Neural cell (in vitro differentiated cells): ENCODE measurements at regions not wholly inside any gene's neighbourhood (a gene's known extent, or its start where the extent isn't known, plus 50 kb on each side); places are given as distances from the start of the nearest gene placed in this dataset.

Source experiments
- H2AFZ ChIP-seq: fragments of 200-600, 300-800 bp; sonication (generic), shearing (Covaris generic); 2 replicates; pipeline ENCODE4 v1.6.0; 2014; ENCODE audit warnings: low read depth, mild to moderate bottlenecking, antibody characterized with exemption, low read length, moderate library complexity
- H3F3A ChIP-seq: fragments of 200-600 bp; shearing (Covaris generic); 2 replicates; pipeline ENCODE4 v1.6.1; 2016; ENCODE audit warnings: mild to moderate bottlenecking, moderate library complexity, mixed read lengths, antibody characterized with exemption, low read length; ENCODE audit not compliant: insufficient read depth, poor library complexity, severe bottlenecking
- H3K27ac ChIP-seq: fragments of 200-600, 300-800 bp; sonication (generic), shearing (Covaris generic); 2 replicates; pipeline ENCODE4 v1.5.1; 2014; ENCODE audit warnings: mild to moderate bottlenecking, low read length, moderate library complexity
- H3K27me3 ChIP-seq: fragments of 300-800, 200-600 bp; sonication (generic), shearing (Covaris generic); 2 replicates; pipeline ENCODE4 v1.6.0; 2014; ENCODE audit warnings: mild to moderate bottlenecking, low read depth, low read length, moderate library complexity; ENCODE audit not compliant: insufficient read depth
- H3K36me3 ChIP-seq: fragments of 300-800, 200-600 bp; sonication (generic), shearing (Covaris generic); 2 replicates; pipeline ENCODE4 v1.5.1; 2014; ENCODE audit warnings: mild to moderate bottlenecking, antibody characterized with exemption, low read length, moderate library complexity; ENCODE audit not compliant: insufficient read depth
- H3K4me2 ChIP-seq: fragments of 300-800, 200-600 bp; sonication (generic), shearing (Covaris generic); 2 replicates; pipeline ENCODE4 v1.6.0; 2014; ENCODE audit warnings: mild to moderate bottlenecking, low read length
- H3K4me3 ChIP-seq: fragments of 300-800, 200-600 bp; sonication (generic), shearing (Covaris generic); 2 replicates; pipeline ENCODE4 v1.5.1; 2014; ENCODE audit warnings: mild to moderate bottlenecking, low read length, moderate library complexity
- H3K79me2 ChIP-seq: fragments of 200-600 bp; shearing (Covaris generic); replicated peaks from 2 replicates; pipeline ENCODE4 v1.6.0; 2014; ENCODE audit warnings: mild to moderate bottlenecking, low read length, moderate library complexity; ENCODE audit not compliant: insufficient read depth
- H3K9ac ChIP-seq: fragments of 300-800, 200-600 bp; sonication (generic), shearing (Covaris generic); 2 replicates; pipeline ENCODE4 v1.6.1; 2016; ENCODE audit warnings: mild to moderate bottlenecking, low read length, mixed read lengths
- H3K9me2 ChIP-seq: fragments of 200-600 bp; shearing (Covaris generic); 2 replicates; pipeline ENCODE4 v1.6.1; 2016; ENCODE audit warnings: mild to moderate bottlenecking, low read length, mixed read lengths; ENCODE audit not compliant: insufficient read depth
- H3K9me3 ChIP-seq: fragments of 200-600, 300-800 bp; sonication (generic), shearing (Covaris generic); 2 replicates; pipeline ENCODE4 v1.6.1; 2016; ENCODE audit warnings: mild to moderate bottlenecking, mixed run types, low read length, moderate library complexity, mixed read lengths
- H4K20me1 ChIP-seq: fragments of 200-600 bp; shearing (Covaris generic); 2 replicates; pipeline ENCODE4 v1.6.1; 2016; ENCODE audit warnings: mild to moderate bottlenecking, mixed run types; ENCODE audit not compliant: insufficient read depth
- CTCF ChIP-seq: fragments of 450-650 bp; IDR thresholded peaks from 2 replicates; pipeline ENCODE4 v1.5.1; 2014; ENCODE audit warnings: antibody characterized with exemption, mild to moderate bottlenecking, moderate library complexity; ENCODE audit not compliant: poor library complexity, severe bottlenecking
- EP300 ChIP-seq: fragments of 450-650 bp; conservative IDR thresholded peaks from 2 replicates; pipeline ENCODE4 v1.6.1; 2014; ENCODE audit warnings: antibody characterized with exemption, mild to moderate bottlenecking, moderate library complexity; ENCODE audit not compliant: poor library complexity, severe bottlenecking
- EZH2 ChIP-seq: fragments of 200-600, 300-800 bp; shearing (Covaris generic), sonication (generic); IDR thresholded peaks from 2 replicates; pipeline ENCODE4 v1.6.1; 2014; ENCODE audit warnings: antibody characterized with exemption, low read length, borderline replicate concordance, mild to moderate bottlenecking; ENCODE audit not compliant: insufficient read depth, poor library complexity, severe bottlenecking
- MXI1 ChIP-seq: fragments of 450-650 bp; conservative IDR thresholded peaks from 2 replicates; pipeline ENCODE4 v1.6.1; 2014; ENCODE audit warnings: antibody characterized with exemption, mild to moderate bottlenecking; ENCODE audit not compliant: poor library complexity, severe bottlenecking
- POLR2AphosphoS5 ChIP-seq: IDR thresholded peaks from 2 replicates; pipeline ENCODE4 v1.6.1; 2012
- RAD21 ChIP-seq: fragments of 450-650 bp; conservative IDR thresholded peaks from 2 replicates; pipeline ENCODE4 v1.6.1; 2014; ENCODE audit warnings: antibody characterized with exemption, mild to moderate bottlenecking, moderate library complexity
- REST ChIP-seq: IDR thresholded peaks from 2 replicates; pipeline ENCODE4 v1.6.1; 2012; ENCODE audit warnings: borderline replicate concordance
- SMC3 ChIP-seq: fragments of 450-650 bp; conservative IDR thresholded peaks from 2 replicates; pipeline ENCODE4 v1.6.1; 2014; ENCODE audit warnings: antibody characterized with exemption, mild to moderate bottlenecking, moderate library complexity; ENCODE audit not compliant: poor library complexity
- TAF1 ChIP-seq: IDR thresholded peaks from 2 replicates; pipeline ENCODE4 v1.6.1; 2012; ENCODE audit warnings: low read depth

- TF ChIP-seq CTCF (no peak), TAF1 (no peak), POLR2AphosphoS5 (no peak), SMC3 (no peak), EP300 (no peak), EZH2 (no peak), RAD21 (no peak), MXI1 (no peak), REST (no peak)
- no peaks in the 10 kb centered on the region for H3K9me2 ChIP-seq
- no peak overlapping the region for H3K4me2 ChIP-seq
- H3K9ac ChIP-seq: no peak overlapping the region
- no peaks in the 10 kb centered on the region for H3K9me3 ChIP-seq
- no peak overlapping the region for H3K4me3 ChIP-seq
- H3F3A ChIP-seq: no peaks in the 10 kb centered on the region
- H4K20me1 ChIP-seq: no peaks in the 10 kb centered on the region
- H3K27me3 ChIP-seq: no peaks in the 10 kb centered on the region
- no peaks in the 10 kb centered on the region for H3K36me3 ChIP-seq
- no peak overlapping the region for H2AFZ ChIP-seq
- H3K79me2 ChIP-seq: no peaks in the 10 kb centered on the region
- no peak overlapping the region for H3K27ac ChIP-seq
Measured at GRCh38 chr1:36626435-36626834, 143.7 kb upstream of the CSF3R start.

- Histone ChIP-seq H3K36me3 (no peaks in the 10 kb centered on the region), H3K9me3 (no peaks in the 10 kb centered on the region), H3K9ac (no peak overlapping the region), H3K4me3 (no peak overlapping the region), H2AFZ (no peak overlapping the region), H3K79me2 (no peaks in the 10 kb centered on the region), H3K27me3 (no peaks in the 10 kb centered on the region), H3K27ac (no peak overlapping the region), H4K20me1 (no peaks in the 10 kb centered on the region), H3K9me2 (no peaks in the 10 kb centered on the region), H3F3A (no peaks in the 10 kb centered on the region), H3K4me2 (no peak overlapping the region)
- TF ChIP-seq EZH2 (no peak), RAD21 (no peak), CTCF (no peak), SMC3 (no peak), TAF1 (no peak), REST (no peak), EP300 (no peak), MXI1 (no peak)
Measured at GRCh38 chr1:36625935-36626310, 143.2 kb upstream of the CSF3R start.
